ENCODE measurements at regions not wholly inside any gene's neighbourhood (a gene's known extent, or its start where the extent isn't known, plus 50 kb on each side); places are given as distances from the start of the nearest gene placed in this dataset.

- Histone ChIP-seq H3K36me3 (ENCODE audit: control insufficient read depth in 2 of 2, insufficient read depth in 2 of 2, low read length in 2 of 2) (no peaks in the 10 kb centered on the region), H3K9me3 (ENCODE audit: control insufficient read depth in 2 of 2, low read length in 2 of 2) (no peaks in the 10 kb centered on the region), H3K27ac (ENCODE audit: low read depth in 2 of 2, low read length in 2 of 2) (no peak overlapping the region), H3K4me3 (ENCODE audit: low read length in 2 of 2) (no peak overlapping the region), H3K9ac (ENCODE audit: low read depth in 1 of 2, low read length in 2 of 2) (no peak overlapping the region), H3K27me3 (ENCODE audit: control insufficient read depth in 2 of 2, insufficient read depth in 2 of 2, low read length in 2 of 2) (no peaks in the 10 kb centered on the region), H3K4me1 (ENCODE audit: control insufficient read depth in 2 of 2, insufficient read depth in 2 of 2, low read length in 2 of 2) (no peaks in the 10 kb centered on the region)
Observed at GRCh38 chr6:98650941-98651340, 183.4 kb upstream of the POU3F2 start.

GRCh38 chr6:98653179-98653578 lies 181.2 kb upstream of the POU3F2 start:
- Histone ChIP-seq H3K4me1 (ENCODE audit: control insufficient read depth in 2 of 2, insufficient read depth in 2 of 2, low read length in 2 of 2) (no peaks in the 10 kb centered on the region), H3K27ac (ENCODE audit: low read depth in 2 of 2, low read length in 2 of 2) (no peak overlapping the region), H3K9me3 (ENCODE audit: control insufficient read depth in 2 of 2, low read length in 2 of 2) (no peaks in the 10 kb centered on the region), H3K27me3 (ENCODE audit: control insufficient read depth in 2 of 2, insufficient read depth in 2 of 2, low read length in 2 of 2) (no peaks in the 10 kb centered on the region), H3K4me3 (ENCODE audit: low read length in 2 of 2) (no peak overlapping the region), H3K9ac (ENCODE audit: low read depth in 1 of 2, low read length in 2 of 2) (no peak overlapping the region), H3K36me3 (ENCODE audit: control insufficient read depth in 2 of 2, insufficient read depth in 2 of 2, low read length in 2 of 2) (no peaks in the 10 kb centered on the region)

GRCh38 chr6:98657764-98658163 lies 176.6 kb upstream of the POU3F2 start:
- Histone ChIP-seq H3K4me3 (ENCODE audit: low read length in 2 of 2) (no peak overlapping the region), H3K9me3 (ENCODE audit: control insufficient read depth in 2 of 2, low read length in 2 of 2) (no peaks in the 10 kb centered on the region), H3K4me1 (ENCODE audit: control insufficient read depth in 2 of 2, insufficient read depth in 2 of 2, low read length in 2 of 2) (no peaks in the 10 kb centered on the region), H3K36me3 (ENCODE audit: control insufficient read depth in 2 of 2, insufficient read depth in 2 of 2, low read length in 2 of 2) (no peaks in the 10 kb centered on the region), H3K27ac (ENCODE audit: low read depth in 2 of 2, low read length in 2 of 2) (no peak overlapping the region), H3K27me3 (ENCODE audit: control insufficient read depth in 2 of 2, insufficient read depth in 2 of 2, low read length in 2 of 2) (no peaks in the 10 kb centered on the region), H3K9ac (ENCODE audit: low read depth in 1 of 2, low read length in 2 of 2) (no peak overlapping the region)

- no peaks in the 10 kb centered on the region for H3K4me1 ChIP-seq (ENCODE audit: control insufficient read depth in 2 of 2, insufficient read depth in 2 of 2, low read length in 2 of 2)
- H3K9me3 ChIP-seq (ENCODE audit: control insufficient read depth in 2 of 2, low read length in 2 of 2) = no peaks in the 10 kb centered on the region
- H3K36me3 ChIP-seq (ENCODE audit: control insufficient read depth in 2 of 2, insufficient read depth in 2 of 2, low read length in 2 of 2) = no peaks in the 10 kb centered on the region
- no peak overlapping the region for H3K27ac ChIP-seq (ENCODE audit: low read depth in 2 of 2, low read length in 2 of 2)
- H3K4me3 ChIP-seq (ENCODE audit: low read length in 2 of 2) = no peak overlapping the region
- no peaks in the 10 kb centered on the region for H3K27me3 ChIP-seq (ENCODE audit: control insufficient read depth in 2 of 2, insufficient read depth in 2 of 2, low read length in 2 of 2)
- H3K9ac ChIP-seq (ENCODE audit: low read depth in 1 of 2, low read length in 2 of 2) = no peak overlapping the region
Observed at GRCh38 chr6:98669371-98669770, 165.0 kb upstream of the POU3F2 start.

- H3K9ac ChIP-seq (ENCODE audit: low read depth in 1 of 2, low read length in 2 of 2) = no peak overlapping the region
- H3K27me3 ChIP-seq (ENCODE audit: control insufficient read depth in 2 of 2, insufficient read depth in 2 of 2, low read length in 2 of 2) = no peaks in the 10 kb centered on the region
- no peaks in the 10 kb centered on the region for H3K4me1 ChIP-seq (ENCODE audit: control insufficient read depth in 2 of 2, insufficient read depth in 2 of 2, low read length in 2 of 2)
- H3K9me3 ChIP-seq (ENCODE audit: control insufficient read depth in 2 of 2, low read length in 2 of 2) = no peaks in the 10 kb centered on the region
- no peaks in the 10 kb centered on the region for H3K36me3 ChIP-seq (ENCODE audit: control insufficient read depth in 2 of 2, insufficient read depth in 2 of 2, low read length in 2 of 2)
- H3K4me3 ChIP-seq (ENCODE audit: low read length in 2 of 2) = no peak overlapping the region
- H3K27ac ChIP-seq (ENCODE audit: low read depth in 2 of 2, low read length in 2 of 2) = no peak overlapping the region
Observed at GRCh38 chr6:98670045-98670746, 164.2 kb upstream of the POU3F2 start.

GRCh38 chr6:98672681-98673475 lies 161.5 kb upstream of the POU3F2 start:
- Histone ChIP-seq H3K27me3 (ENCODE audit: control insufficient read depth in 2 of 2, insufficient read depth in 2 of 2, low read length in 2 of 2) (no peaks in the 10 kb centered on the region), H3K27ac (ENCODE audit: low read depth in 2 of 2, low read length in 2 of 2) (no peak overlapping the region), H3K9ac (ENCODE audit: low read depth in 1 of 2, low read length in 2 of 2) (no peak overlapping the region), H3K9me3 (ENCODE audit: control insufficient read depth in 2 of 2, low read length in 2 of 2) (no peaks in the 10 kb centered on the region), H3K4me3 (ENCODE audit: low read length in 2 of 2) (no peak overlapping the region), H3K36me3 (ENCODE audit: control insufficient read depth in 2 of 2, insufficient read depth in 2 of 2, low read length in 2 of 2) (no peaks in the 10 kb centered on the region), H3K4me1 (ENCODE audit: control insufficient read depth in 2 of 2, insufficient read depth in 2 of 2, low read length in 2 of 2) (no peaks in the 10 kb centered on the region)

GRCh38 chr6:98678481-98678880 lies 155.9 kb upstream of the POU3F2 start:
- Histone ChIP-seq H3K4me3 (ENCODE audit: low read length in 2 of 2) (no peak overlapping the region), H3K4me1 (ENCODE audit: control insufficient read depth in 2 of 2, insufficient read depth in 2 of 2, low read length in 2 of 2) (no peaks in the 10 kb centered on the region), H3K9me3 (ENCODE audit: control insufficient read depth in 2 of 2, low read length in 2 of 2) (no peaks in the 10 kb centered on the region)

GRCh38 chr6:98686008-98686601 lies 148.3 kb upstream of the POU3F2 start:
- Histone ChIP-seq H3K4me1 (ENCODE audit: control insufficient read depth in 2 of 2, insufficient read depth in 2 of 2, low read length in 2 of 2) (no peaks in the 10 kb centered on the region), H3K36me3 (ENCODE audit: control insufficient read depth in 2 of 2, insufficient read depth in 2 of 2, low read length in 2 of 2) (no peaks in the 10 kb centered on the region), H3K9me3 (ENCODE audit: control insufficient read depth in 2 of 2, low read length in 2 of 2) (no peaks in the 10 kb centered on the region), H3K4me3 (ENCODE audit: low read length in 2 of 2) (no peak overlapping the region), H3K27ac (ENCODE audit: low read depth in 2 of 2, low read length in 2 of 2) (no peak overlapping the region), H3K9ac (ENCODE audit: low read depth in 1 of 2, low read length in 2 of 2) (no peak overlapping the region), H3K27me3 (ENCODE audit: control insufficient read depth in 2 of 2, insufficient read depth in 2 of 2, low read length in 2 of 2) (no peaks in the 10 kb centered on the region)

More at GRCh38 chr6:98678481-98678880, 155.9 kb upstream of the POU3F2 start:
- Histone ChIP-seq H3K36me3 (ENCODE audit: control insufficient read depth in 2 of 2, insufficient read depth in 2 of 2, low read length in 2 of 2) (no peaks in the 10 kb centered on the region), H3K27ac (ENCODE audit: low read depth in 2 of 2, low read length in 2 of 2) (no peak overlapping the region), H3K9ac (ENCODE audit: low read depth in 1 of 2, low read length in 2 of 2) (no peak overlapping the region), H3K27me3 (ENCODE audit: control insufficient read depth in 2 of 2, insufficient read depth in 2 of 2, low read length in 2 of 2) (no peaks in the 10 kb centered on the region)

GRCh38 chr6:98687752-98688151 lies 146.6 kb upstream of the POU3F2 start:
- H3K9me3 ChIP-seq (ENCODE audit: control insufficient read depth in 2 of 2, low read length in 2 of 2) = no peaks in the 10 kb centered on the region
- no peak overlapping the region for H3K27ac ChIP-seq (ENCODE audit: low read depth in 2 of 2, low read length in 2 of 2)
- H3K4me3 ChIP-seq (ENCODE audit: low read length in 2 of 2) = no peak overlapping the region
- H3K27me3 ChIP-seq (ENCODE audit: control insufficient read depth in 2 of 2, insufficient read depth in 2 of 2, low read length in 2 of 2) = no peaks in the 10 kb centered on the region
- H3K36me3 ChIP-seq (ENCODE audit: control insufficient read depth in 2 of 2, insufficient read depth in 2 of 2, low read length in 2 of 2) = no peaks in the 10 kb centered on the region
- H3K4me1 ChIP-seq (ENCODE audit: control insufficient read depth in 2 of 2, insufficient read depth in 2 of 2, low read length in 2 of 2) = no peaks in the 10 kb centered on the region
- no peak overlapping the region for H3K9ac ChIP-seq (ENCODE audit: low read depth in 1 of 2, low read length in 2 of 2)

GRCh38 chr6:98695091-98695801 lies 139.1 kb upstream of the POU3F2 start:
- Histone ChIP-seq H3K4me1 (ENCODE audit: control insufficient read depth in 2 of 2, insufficient read depth in 2 of 2, low read length in 2 of 2) (no peaks in the 10 kb centered on the region), H3K4me3 (ENCODE audit: low read length in 2 of 2) (no peak overlapping the region), H3K27me3 (ENCODE audit: control insufficient read depth in 2 of 2, insufficient read depth in 2 of 2, low read length in 2 of 2) (no peaks in the 10 kb centered on the region), H3K9me3 (ENCODE audit: control insufficient read depth in 2 of 2, low read length in 2 of 2) (no peaks in the 10 kb centered on the region), H3K36me3 (ENCODE audit: control insufficient read depth in 2 of 2, insufficient read depth in 2 of 2, low read length in 2 of 2) (no peaks in the 10 kb centered on the region), H3K27ac (ENCODE audit: low read depth in 2 of 2, low read length in 2 of 2) (no peak overlapping the region), H3K9ac (ENCODE audit: low read depth in 1 of 2, low read length in 2 of 2) (no peak overlapping the region)

Data from mucosa of rectum (tissue), 2 donors.